ENCODE measurements at regions not wholly inside any gene's neighbourhood (a gene's known extent, or its start where the extent isn't known, plus 50 kb on each side); places are given as distances from the start of the nearest gene placed in this dataset.
"Not testable (repeated sequence)": the region's sequence is repeated elsewhere in the genome, so short reads cannot be mapped to it uniquely, and the experiment has no call there.

GRCh38 chr5:67752357-67752708 is 463.2 kb upstream of the PIK3R1 start:
- intact Hi-C loops (cut with DNase I; ENCODE audit: low total_unique reads), result no loop called here
- no peak for DNase-seq
- Histone ChIP-seq H3K36me3 (no peaks in the 10 kb centered on the region), H3K27me3 (no peaks in the 10 kb centered on the region), H3K27ac (no peak overlapping the region), H3K9me3 (peaks cover 0 to 7% of the 10 kb centered on the region in 2 donors), H3K4me3 (no peak overlapping the region), H3K4me1 (no peaks in the 10 kb centered on the region)
- TF ChIP-seq POLR2A (IDR thresholded peaks at IDR 0.05), result no peak
- no peak for TF ChIP-seq CTCF (IDR thresholded peaks at IDR 0.05)

GRCh38 chr5:67748165-67748690 is 467.3 kb upstream of the PIK3R1 start:
- TF ChIP-seq POLR2A (IDR thresholded peaks at IDR 0.05) (no peak), CTCF (IDR thresholded peaks at IDR 0.05) (no peak)
- no peaks in the 10 kb centered on the region for H3K4me1 ChIP-seq
- H3K36me3 ChIP-seq, result no peaks in the 10 kb centered on the region
- peaks cover 0 to 7% of the 10 kb centered on the region in 2 donors for H3K9me3 ChIP-seq
- H3K27me3 ChIP-seq, result no peaks in the 10 kb centered on the region
- H3K27ac ChIP-seq, result no peak overlapping the region
- no peak for DNase-seq
- intact Hi-C loops (cut with DNase I; ENCODE audit: low total_unique reads), result no loop called here
- H3K4me3 ChIP-seq, result no peak overlapping the region

- no peaks in the 10 kb centered on the region for H3K36me3 ChIP-seq
- no peak overlapping the region for H3K4me3 ChIP-seq
- H3K27me3 ChIP-seq, result no peaks in the 10 kb centered on the region
- H3K9me3 ChIP-seq, result no peaks in the 10 kb centered on the region
- no peak for DNase-seq
- intact Hi-C loops (cut with DNase I; ENCODE audit: low total_unique reads), result no loop called here
- no peaks in the 10 kb centered on the region for H3K4me1 ChIP-seq
- H3K27ac ChIP-seq, result no peak overlapping the region
- TF ChIP-seq POLR2A (IDR thresholded peaks at IDR 0.05), result no peak
- no peak for TF ChIP-seq CTCF (IDR thresholded peaks at IDR 0.05)
These were observed 468.5 kb upstream of the PIK3R1 start for GRCh38 chr5:67747096-67747495.

- intact Hi-C loops (cut with DNase I; ENCODE audit: low total_unique reads); H3K9me3 ChIP-seq; H3K27ac ChIP-seq; H3K4me3 ChIP-seq; H3K36me3 ChIP-seq; DNase-seq; H3K4me1 ChIP-seq; H3K27me3 ChIP-seq: not testable (repeated sequence)
These were observed 468.9 kb upstream of the PIK3R1 start for GRCh38 chr5:67746608-67747007.

GRCh38 chr5:67746103-67746502 is 469.5 kb upstream of the PIK3R1 start:
- no peaks in the 10 kb centered on the region for H3K27me3 ChIP-seq
- H3K36me3 ChIP-seq, result no peaks in the 10 kb centered on the region
- no peak overlapping the region for H3K4me3 ChIP-seq
- intact Hi-C loops (cut with DNase I; ENCODE audit: low total_unique reads), result no loop called here
- no peaks in the 10 kb centered on the region for H3K4me1 ChIP-seq
- no peaks in the 10 kb centered on the region for H3K9me3 ChIP-seq
- no peak for DNase-seq
- no peak overlapping the region for H3K27ac ChIP-seq
- TF ChIP-seq POLR2A (IDR thresholded peaks at IDR 0.05) (no peak), CTCF (IDR thresholded peaks at IDR 0.05) (no peak)

GRCh38 chr5:67732921-67733320 is 482.6 kb upstream of the PIK3R1 start:
- H3K36me3 ChIP-seq, result no peaks in the 10 kb centered on the region
- H3K4me3 ChIP-seq, result no peak overlapping the region
- H3K27me3 ChIP-seq, result no peaks in the 10 kb centered on the region
- no peaks in the 10 kb centered on the region for H3K4me1 ChIP-seq
- intact Hi-C loops (cut with DNase I; ENCODE audit: low total_unique reads), result no loop called here
- no peak for TF ChIP-seq CTCF (IDR thresholded peaks at IDR 0.05)
- no peak for TF ChIP-seq POLR2A (IDR thresholded peaks at IDR 0.05)
- no peak overlapping the region for H3K27ac ChIP-seq
- H3K9me3 ChIP-seq, result no peaks in the 10 kb centered on the region
- no peak for DNase-seq

Data from uterus (tissue), 3 donors.